ENCODE measurements at regions not wholly inside any gene's neighbourhood (a gene's known extent, or its start where the extent isn't known, plus 50 kb on each side); places are given as distances from the start of the nearest gene placed in this dataset.

GRCh38 chr12:41942354-41942753 lies 202.3 kb downstream of the GXYLT1 start:
- DNase-seq (ENCODE audit: low read depth), result no peak
- TF ChIP-seq, protein P1, sequence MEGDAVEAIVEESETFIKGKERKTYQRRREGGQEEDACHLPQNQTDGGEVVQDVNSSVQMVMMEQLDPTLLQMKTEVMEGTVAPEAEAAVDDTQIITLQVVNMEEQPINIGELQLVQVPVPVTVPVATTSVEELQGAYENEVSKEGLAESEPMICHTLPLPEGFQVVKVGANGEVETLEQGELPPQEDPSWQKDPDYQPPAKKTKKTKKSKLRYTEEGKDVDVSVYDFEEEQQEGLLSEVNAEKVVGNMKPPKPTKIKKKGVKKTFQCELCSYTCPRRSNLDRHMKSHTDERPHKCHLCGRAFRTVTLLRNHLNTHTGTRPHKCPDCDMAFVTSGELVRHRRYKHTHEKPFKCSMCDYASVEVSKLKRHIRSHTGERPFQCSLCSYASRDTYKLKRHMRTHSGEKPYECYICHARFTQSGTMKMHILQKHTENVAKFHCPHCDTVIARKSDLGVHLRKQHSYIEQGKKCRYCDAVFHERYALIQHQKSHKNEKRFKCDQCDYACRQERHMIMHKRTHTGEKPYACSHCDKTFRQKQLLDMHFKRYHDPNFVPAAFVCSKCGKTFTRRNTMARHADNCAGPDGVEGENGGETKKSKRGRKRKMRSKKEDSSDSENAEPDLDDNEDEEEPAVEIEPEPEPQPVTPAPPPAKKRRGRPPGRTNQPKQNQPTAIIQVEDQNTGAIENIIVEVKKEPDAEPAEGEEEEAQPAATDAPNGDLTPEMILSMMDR (IDR thresholded peaks at IDR 0.05; ENCODE audit: low read depth, low read length, missing control alignments), result no peak
- no peak overlapping the region for H3K4me3 ChIP-seq (ENCODE audit: low read depth, low read length)

GRCh38 chr12:41941079-41941478 lies 203.6 kb downstream of the GXYLT1 start:
- DNase-seq (ENCODE audit: low read depth), result no peak
- H3K4me3 ChIP-seq (ENCODE audit: low read depth, low read length), result no peak overlapping the region
- TF ChIP-seq, protein P1 (IDR thresholded peaks at IDR 0.05; ENCODE audit: low read depth, low read length, missing control alignments), result no peak

DNA sequence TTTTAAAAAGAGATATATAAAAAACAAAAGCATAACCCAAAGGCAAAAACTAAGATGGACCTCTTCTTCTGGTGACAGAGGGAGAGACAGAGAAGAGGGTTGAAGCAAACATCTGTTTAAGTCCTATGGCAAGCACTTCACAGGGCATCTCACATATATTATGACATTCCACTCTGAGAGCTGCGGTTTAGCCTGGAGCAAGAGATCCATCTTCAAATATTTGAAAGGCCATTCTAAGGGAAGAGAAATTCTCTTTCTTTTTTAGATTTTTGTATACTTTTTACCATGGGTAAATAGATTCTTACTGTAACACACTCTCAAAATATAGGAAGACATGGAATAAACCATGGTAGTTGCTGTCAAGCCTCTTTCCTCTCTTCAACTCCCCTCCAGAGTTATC lies 204.1 kb downstream of the GXYLT1 start:
- H3K4me3 ChIP-seq (ENCODE audit: low read depth, low read length), result no peak overlapping the region
- TF ChIP-seq, protein P1 (IDR thresholded peaks at IDR 0.05; ENCODE audit: low read depth, low read length, missing control alignments), result no peak
- DNase-seq (ENCODE audit: low read depth), result no peak

GRCh38 chr12:41936333-41936732 lies 208.3 kb downstream of the GXYLT1 start:
- TF ChIP-seq, protein P1 (IDR thresholded peaks at IDR 0.05; ENCODE audit: low read depth, low read length, missing control alignments), result no peak
- H3K4me3 ChIP-seq (ENCODE audit: low read depth, low read length), result no peak overlapping the region
- no peak for DNase-seq (ENCODE audit: low read depth)

- H3K4me3 ChIP-seq (ENCODE audit: low read depth, low read length), result no peak overlapping the region
- TF ChIP-seq, protein P1 (IDR thresholded peaks at IDR 0.05; ENCODE audit: low read depth, low read length, missing control alignments), result no peak
- no peak for DNase-seq (ENCODE audit: low read depth)
Observed at GRCh38 chr12:41935911-41936310, 208.8 kb downstream of the GXYLT1 start.

- TF ChIP-seq, protein P1 (IDR thresholded peaks at IDR 0.05; ENCODE audit: low read depth, low read length, missing control alignments), result no peak
- no peak overlapping the region; the same call in 1 of the 2 replicates for H3K4me3 ChIP-seq (ENCODE audit: low read depth, low read length)
- no peak for DNase-seq (ENCODE audit: low read depth)
Observed at GRCh38 chr12:41932470-41932991, 212.1 kb downstream of the GXYLT1 start.

GRCh38 chr12:41930866-41931437 lies 213.7 kb downstream of the GXYLT1 start:
- H3K4me3 ChIP-seq (ENCODE audit: low read depth, low read length), result no peak overlapping the region
- TF ChIP-seq, protein P1 (IDR thresholded peaks at IDR 0.05; ENCODE audit: low read depth, low read length, missing control alignments), result no peak
- DNase-seq (ENCODE audit: low read depth), result no peak
